ENCODE measurements at regions not wholly inside any gene's neighbourhood (a gene's known extent, or its start where the extent isn't known, plus 50 kb on each side); places are given as distances from the start of the nearest gene placed in this dataset.

- H3K9me3 Mint-ChIP-seq: no peaks in the 10 kb centered on the region
- no peak overlapping the region for H3K4me3 Mint-ChIP-seq
- DNase-seq (no peak), ATAC-seq (no peak)
- H3K36me3 Mint-ChIP-seq (ENCODE audit: insufficient read depth): no peaks in the 10 kb centered on the region
- H3K4me1 Mint-ChIP-seq (ENCODE audit: low read depth): no peaks in the 10 kb centered on the region
- peaks cover 7% of the 10 kb centered on the region for H3K27me3 Mint-ChIP-seq (ENCODE audit: low read depth)
Observed at GRCh38 chr13:111407381-111408131, 87.1 kb downstream of the TEX29 start.

- Mint-ChIP-seq H3K9me3 (no peaks in the 10 kb centered on the region), H3K4me1 (ENCODE audit: low read depth) (no peaks in the 10 kb centered on the region), H3K27me3 (ENCODE audit: low read depth) (peaks cover 7% of the 10 kb centered on the region), H3K4me3 (no peak overlapping the region), H3K36me3 (ENCODE audit: insufficient read depth) (no peaks in the 10 kb centered on the region)
- no peak for DNase-seq
- ATAC-seq: no peak
Observed at GRCh38 chr13:111409413-111409812, 89.0 kb downstream of the TEX29 start.

DNA sequence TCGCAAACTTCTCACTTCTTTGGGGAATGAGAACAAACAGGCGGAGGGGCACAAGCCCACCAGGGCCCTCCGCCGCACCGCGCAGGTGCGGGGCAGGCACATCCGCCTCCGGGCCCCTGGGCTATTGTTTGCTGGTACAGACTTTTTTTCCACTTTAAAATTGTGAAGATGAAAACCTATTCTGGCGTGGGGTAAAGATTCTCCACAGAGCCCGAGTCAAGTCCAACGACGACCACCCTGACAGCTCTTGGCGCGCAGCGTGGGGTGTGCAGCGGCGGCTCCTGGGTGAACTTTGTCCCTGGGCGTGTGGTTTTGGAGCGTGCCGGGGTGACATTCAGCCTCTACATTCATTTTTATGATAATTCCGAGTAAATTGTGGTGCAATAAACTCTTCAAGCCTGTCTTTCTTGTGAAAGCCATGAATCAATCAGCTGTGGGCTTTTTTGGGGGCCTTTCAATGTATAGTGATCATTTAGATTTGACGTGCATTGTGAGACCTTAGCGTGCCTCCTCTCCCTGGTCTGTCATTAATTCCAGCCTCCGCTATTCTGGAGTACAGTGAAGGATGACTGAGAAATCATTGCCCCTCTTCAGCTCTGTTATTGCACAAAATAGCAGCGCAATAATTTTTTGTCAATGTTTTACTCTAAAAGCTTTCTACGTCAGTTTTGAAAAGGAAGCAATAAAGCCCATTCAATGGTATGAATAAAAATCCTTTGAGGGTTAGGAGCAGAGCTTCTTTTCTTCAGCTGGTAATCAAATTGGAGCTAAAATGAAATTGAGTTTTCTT, 90.0 kb downstream of the TEX29 start:
- DNase-seq: no peak
- Mint-ChIP-seq H3K36me3 (ENCODE audit: insufficient read depth) (no peaks in the 10 kb centered on the region), H3K4me3 (no peak overlapping the region), H3K27me3 (ENCODE audit: low read depth) (peaks cover 8% of the 10 kb centered on the region), H3K4me1 (ENCODE audit: low read depth) (no peaks in the 10 kb centered on the region), H3K9me3 (no peaks in the 10 kb centered on the region)
- no peak for ATAC-seq

DNA sequence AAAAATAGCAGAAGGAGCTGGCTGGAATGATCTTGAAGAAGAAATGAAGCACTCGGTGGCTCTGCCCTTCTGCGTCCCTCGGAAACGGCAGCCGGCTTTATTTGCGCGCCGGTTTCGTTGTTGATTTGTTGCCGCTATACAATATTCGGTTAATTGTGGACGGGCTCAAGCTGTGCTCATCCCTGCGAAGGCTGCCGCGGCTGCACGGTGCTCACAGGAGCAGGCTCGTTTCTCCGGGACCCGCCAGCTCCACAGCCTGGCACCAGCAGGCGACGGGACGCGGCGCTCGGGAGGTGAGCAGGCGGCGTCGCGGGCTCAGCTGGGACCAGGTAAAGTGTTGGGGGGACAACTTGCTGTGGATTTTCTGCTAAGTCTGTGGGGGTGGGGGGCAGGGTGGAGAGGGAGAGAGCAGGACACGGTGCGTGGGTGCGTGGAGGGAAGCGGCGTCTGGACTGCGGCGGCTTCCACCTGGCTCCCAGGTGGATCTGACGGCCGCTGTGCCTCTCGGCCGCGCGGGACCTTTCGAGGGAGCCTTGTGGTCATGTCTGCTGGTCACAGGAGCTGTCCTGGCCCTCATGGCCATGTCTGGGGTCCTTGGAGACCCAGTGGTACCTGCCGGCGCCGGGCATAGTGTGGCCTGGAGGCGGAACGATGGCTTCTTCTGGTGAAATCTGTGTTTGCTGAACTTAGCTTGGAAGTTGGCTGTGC, 90.9 kb downstream of the TEX29 start:
- Mint-ChIP-seq H3K27me3 (ENCODE audit: low read depth) (peaks cover 8% of the 10 kb centered on the region), H3K36me3 (ENCODE audit: insufficient read depth) (no peaks in the 10 kb centered on the region), H3K4me3 (no peak overlapping the region), H3K4me1 (ENCODE audit: low read depth) (no peaks in the 10 kb centered on the region), H3K9me3 (no peaks in the 10 kb centered on the region)
- no peak for ATAC-seq
- no peak for DNase-seq

DNA sequence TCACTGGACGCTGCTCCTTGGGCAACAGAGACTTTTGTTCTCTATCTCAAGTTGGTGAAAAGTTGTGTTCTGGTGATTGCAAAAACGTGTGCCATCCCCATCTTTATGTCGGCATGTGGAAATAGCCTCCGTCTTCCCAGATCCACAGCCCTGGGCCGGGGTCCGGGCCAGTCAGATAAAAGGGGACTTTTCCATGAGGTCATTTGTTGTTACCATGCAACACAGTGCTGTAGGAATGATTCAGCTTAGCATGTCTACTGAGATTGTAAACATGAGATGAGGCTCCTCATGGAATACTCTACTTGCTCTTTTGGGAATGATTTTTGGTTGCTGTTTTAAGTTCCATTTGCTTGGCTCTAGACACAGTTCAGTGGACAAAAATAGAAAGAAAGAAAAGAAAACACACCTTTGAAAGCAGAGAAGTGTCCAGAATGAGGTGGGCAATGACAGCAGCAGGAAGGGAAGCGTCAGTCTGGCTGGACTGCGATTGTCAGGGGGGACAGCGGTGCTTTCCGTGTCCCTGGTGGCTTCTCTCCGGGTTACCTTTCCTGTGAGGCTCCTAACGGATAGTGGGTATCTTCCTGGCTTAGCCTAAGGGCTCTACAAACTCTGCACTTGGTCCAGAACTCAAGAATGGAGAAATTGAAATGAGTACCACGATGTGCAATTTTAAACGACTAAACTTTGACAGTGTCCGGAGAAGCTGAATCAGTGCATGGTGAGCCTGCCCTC, 91.6 kb downstream of the TEX29 start:
- H3K36me3 Mint-ChIP-seq (ENCODE audit: insufficient read depth): no peaks in the 10 kb centered on the region
- no peak for DNase-seq

GRCh38 chr13:111413407-111414187, 93.2 kb downstream of the TEX29 start:
- H3K4me1 Mint-ChIP-seq (ENCODE audit: low read depth): no peaks in the 10 kb centered on the region
- no peak for ATAC-seq

More for the DNA sequence above, 91.6 kb downstream of the TEX29 start:
- Mint-ChIP-seq H3K9me3 (no peaks in the 10 kb centered on the region), H3K4me3 (no peak overlapping the region), H3K27me3 (ENCODE audit: low read depth) (peaks cover 8% of the 10 kb centered on the region), H3K4me1 (ENCODE audit: low read depth) (no peaks in the 10 kb centered on the region)
- no peak for ATAC-seq

DNA sequence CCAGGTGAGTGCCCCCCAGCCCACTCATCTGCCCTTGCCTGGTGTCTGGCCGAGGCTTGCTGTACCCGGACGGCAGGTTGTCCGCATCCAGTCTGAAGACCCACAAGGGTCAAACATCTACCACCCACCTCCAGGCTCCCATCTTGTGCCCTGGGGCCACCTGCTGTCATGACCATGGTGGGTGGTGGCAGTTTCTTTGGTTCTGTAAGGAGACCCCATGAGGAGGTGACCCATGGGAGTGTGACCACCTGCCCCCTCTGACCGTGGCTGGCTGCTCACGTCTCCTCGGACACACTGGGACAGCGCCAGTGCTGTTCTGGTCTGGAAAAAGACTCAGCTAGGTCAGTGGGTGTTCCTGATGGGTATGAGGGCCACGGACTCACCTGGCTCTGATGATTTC, 93.9 kb downstream of the TEX29 start:
- no peak overlapping the region for H3K4me3 Mint-ChIP-seq
- no peak for ATAC-seq
- no peak for DNase-seq
- no peaks in the 10 kb centered on the region for H3K36me3 Mint-ChIP-seq (ENCODE audit: insufficient read depth)
- H3K27me3 Mint-ChIP-seq (ENCODE audit: low read depth): peaks cover 5% of the 10 kb centered on the region
- no peaks in the 10 kb centered on the region for H3K4me1 Mint-ChIP-seq (ENCODE audit: low read depth)
- H3K9me3 Mint-ChIP-seq: no peaks in the 10 kb centered on the region

More at GRCh38 chr13:111413407-111414187, 93.2 kb downstream of the TEX29 start:
- Mint-ChIP-seq H3K36me3 (ENCODE audit: insufficient read depth) (no peaks in the 10 kb centered on the region), H3K4me3 (no peak overlapping the region), H3K9me3 (no peaks in the 10 kb centered on the region), H3K27me3 (ENCODE audit: low read depth) (peaks cover 5% of the 10 kb centered on the region)
- no peak for DNase-seq

DNA sequence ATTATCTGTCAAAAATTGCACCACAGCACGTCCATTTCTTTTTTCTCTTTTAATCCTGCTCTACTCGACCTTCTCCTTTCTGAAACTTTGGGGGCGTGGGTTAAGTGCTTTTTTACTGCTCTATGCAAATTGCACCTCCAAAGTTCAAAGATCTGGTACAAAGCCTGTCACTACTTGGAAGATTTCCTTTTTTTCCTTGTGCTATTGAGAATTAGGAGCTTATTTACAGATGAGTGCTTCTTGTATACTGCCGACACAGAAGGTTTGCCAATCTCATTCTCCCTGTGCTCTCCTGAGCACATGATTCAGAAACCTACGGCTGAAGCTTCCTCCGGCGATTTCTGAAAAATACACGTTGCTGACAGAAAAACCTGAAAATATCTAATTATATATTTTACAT, 94.8 kb downstream of the TEX29 start:
- no peaks in the 10 kb centered on the region for H3K36me3 Mint-ChIP-seq (ENCODE audit: insufficient read depth)
- ATAC-seq (no peak), DNase-seq (no peak)
- H3K4me3 Mint-ChIP-seq: no peak overlapping the region
- H3K9me3 Mint-ChIP-seq: no peaks in the 10 kb centered on the region
- no peaks in the 10 kb centered on the region for H3K4me1 Mint-ChIP-seq (ENCODE audit: low read depth)
- H3K27me3 Mint-ChIP-seq (ENCODE audit: low read depth): peaks cover 4% of the 10 kb centered on the region

DNA sequence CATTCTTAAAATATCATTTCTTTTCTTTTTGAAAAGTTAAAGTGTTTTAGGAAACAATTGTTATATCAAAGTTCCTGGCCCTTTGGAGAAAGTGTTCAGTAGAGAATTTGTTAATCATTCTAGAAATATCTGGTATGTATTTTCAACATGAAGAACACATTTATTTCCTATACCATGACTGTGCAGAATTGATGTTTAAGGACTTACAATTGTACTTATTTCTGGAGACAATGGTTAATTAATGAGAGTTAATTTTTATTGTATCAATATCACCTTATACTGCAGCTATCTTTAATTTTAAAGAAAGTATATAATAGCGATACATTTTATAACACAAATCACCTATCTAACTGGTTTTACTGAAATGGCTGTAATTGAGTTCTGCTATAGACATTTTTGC, 95.3 kb downstream of the TEX29 start:
- no peaks in the 10 kb centered on the region for H3K9me3 Mint-ChIP-seq
- peaks cover 4% of the 10 kb centered on the region for H3K27me3 Mint-ChIP-seq (ENCODE audit: low read depth)

DNA sequence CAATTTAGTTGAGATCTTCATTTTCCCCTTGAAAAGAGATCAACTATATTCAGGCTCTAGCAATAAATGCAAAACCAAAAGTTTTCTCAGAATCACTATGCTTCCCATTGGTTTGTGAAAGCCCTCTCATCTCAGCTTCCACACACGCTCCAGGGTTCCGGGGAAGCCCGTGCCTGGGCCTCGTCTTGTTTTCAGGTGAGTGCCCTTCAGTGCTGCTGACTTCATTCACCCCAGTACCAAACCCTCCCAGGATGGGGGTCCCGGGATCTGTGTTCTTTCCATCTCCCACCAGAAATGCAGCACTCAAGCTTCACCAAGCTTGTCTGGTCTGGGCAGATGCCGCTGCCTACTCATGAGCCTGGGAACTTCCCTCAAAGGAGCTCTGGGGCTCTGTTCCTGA, 97.7 kb downstream of the TEX29 start:
- Mint-ChIP-seq H3K4me3 (no peak overlapping the region), H3K9me3 (no peaks in the 10 kb centered on the region), H3K36me3 (ENCODE audit: insufficient read depth) (no peaks in the 10 kb centered on the region), H3K27me3 (ENCODE audit: low read depth) (peaks cover 1% of the 10 kb centered on the region), H3K4me1 (ENCODE audit: low read depth) (no peaks in the 10 kb centered on the region)
- ATAC-seq (no peak), DNase-seq (no peak)

More for the DNA sequence above, 95.3 kb downstream of the TEX29 start:
- DNase-seq: no peak
- no peaks in the 10 kb centered on the region for H3K36me3 Mint-ChIP-seq (ENCODE audit: insufficient read depth)
- no peaks in the 10 kb centered on the region for H3K4me1 Mint-ChIP-seq (ENCODE audit: low read depth)
- ATAC-seq: no peak
- H3K4me3 Mint-ChIP-seq: no peak overlapping the region

DNA sequence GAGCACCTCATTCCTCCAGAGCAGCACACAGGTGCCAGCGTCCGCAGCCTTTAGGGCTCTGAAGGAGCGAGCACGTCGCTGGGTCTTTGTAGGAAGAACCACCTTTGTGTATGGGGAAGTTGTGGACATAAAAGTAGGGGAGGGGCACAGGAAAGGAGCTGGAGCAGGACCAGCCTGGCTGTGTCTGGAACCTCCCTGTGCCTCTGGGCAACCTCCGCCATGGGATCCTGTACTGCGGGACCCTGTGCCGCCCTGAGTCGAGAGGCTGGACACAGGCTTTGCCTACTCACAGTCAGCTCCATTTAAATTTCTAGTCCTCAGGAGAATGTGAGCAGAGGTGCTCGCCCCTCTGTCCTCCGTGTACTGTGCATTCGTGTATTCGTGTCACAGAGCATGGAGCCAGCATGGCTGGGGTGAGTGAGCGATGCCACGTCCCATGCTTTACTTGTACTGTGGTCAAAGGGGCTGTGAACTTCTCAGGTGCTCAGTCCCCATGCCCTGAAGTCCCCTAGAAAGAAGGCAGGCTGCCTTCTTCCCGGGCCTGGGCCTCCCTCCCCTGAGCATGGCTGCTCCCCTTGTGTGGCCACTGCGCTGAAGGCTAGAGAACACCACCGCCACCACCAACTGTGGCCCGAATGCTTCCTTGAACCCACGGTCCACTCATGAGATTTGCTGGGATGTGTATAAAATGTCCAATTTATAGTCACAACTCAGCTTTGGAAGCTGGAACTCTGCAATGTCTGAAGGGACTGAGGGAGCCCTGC, 99.9 kb downstream of the TEX29 start:
- H3K9me3 Mint-ChIP-seq: no peaks in the 10 kb centered on the region
- H3K36me3 Mint-ChIP-seq (ENCODE audit: insufficient read depth): no peaks in the 10 kb centered on the region
- H3K27me3 Mint-ChIP-seq (ENCODE audit: low read depth): no peaks in the 10 kb centered on the region
- no peak overlapping the region for H3K4me3 Mint-ChIP-seq
- DNase-seq: no peak
- ATAC-seq: no peak
- H3K4me1 Mint-ChIP-seq (ENCODE audit: low read depth): no peaks in the 10 kb centered on the region

- Mint-ChIP-seq H3K4me1 (ENCODE audit: low read depth) (no peaks in the 10 kb centered on the region), H3K9me3 (no peaks in the 10 kb centered on the region), H3K4me3 (no peak overlapping the region), H3K27me3 (ENCODE audit: low read depth) (no peaks in the 10 kb centered on the region), H3K36me3 (ENCODE audit: insufficient read depth) (no peaks in the 10 kb centered on the region)
- DNase-seq (no peak), ATAC-seq (no peak)
Observed at GRCh38 chr13:111421216-111421615, 100.8 kb downstream of the TEX29 start.

- Mint-ChIP-seq H3K4me1 (ENCODE audit: low read depth) (no peaks in the 10 kb centered on the region), H3K36me3 (ENCODE audit: insufficient read depth) (no peaks in the 10 kb centered on the region), H3K9me3 (no peaks in the 10 kb centered on the region), H3K4me3 (no peak overlapping the region), H3K27me3 (ENCODE audit: low read depth) (no peaks in the 10 kb centered on the region)
- DNase-seq (no peak), ATAC-seq (no peak)
Observed at GRCh38 chr13:111422348-111422747, 101.9 kb downstream of the TEX29 start.

Measured in activated T-cell treated with anti-CD3 and anti-CD28 coated beads, Interleukin-2, amount 50 U/mL, for 4 hours (primary cell).